ENCODE measurements at regions not wholly inside any gene's neighbourhood (a gene's known extent, or its start where the extent isn't known, plus 50 kb on each side); places are given as distances from the start of the nearest gene placed in this dataset.

DNA sequence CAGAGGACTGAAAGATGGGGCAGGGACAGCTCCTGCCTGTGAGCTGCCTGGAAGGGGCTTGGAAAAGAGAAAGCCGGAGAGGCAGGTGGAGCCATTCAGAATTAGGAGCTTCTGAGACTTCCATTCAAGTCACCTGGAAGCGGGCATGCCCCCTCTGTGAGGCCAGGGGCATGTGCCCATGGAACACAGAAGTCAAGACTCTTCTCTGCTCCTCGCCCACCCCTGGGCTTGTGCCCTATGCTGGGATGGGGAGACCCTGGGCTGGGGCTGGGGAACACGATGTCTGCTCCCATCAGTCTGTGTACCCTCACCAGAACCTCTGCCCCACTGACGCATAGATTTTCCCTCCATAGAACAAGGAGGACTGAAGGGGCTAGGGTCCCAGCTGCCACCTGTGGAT lies 372.0 kb downstream of the SHANK2 start:
- H3K4me3 ChIP-seq (ENCODE audit: low read depth, low read length): no peak overlapping the region

DNA sequence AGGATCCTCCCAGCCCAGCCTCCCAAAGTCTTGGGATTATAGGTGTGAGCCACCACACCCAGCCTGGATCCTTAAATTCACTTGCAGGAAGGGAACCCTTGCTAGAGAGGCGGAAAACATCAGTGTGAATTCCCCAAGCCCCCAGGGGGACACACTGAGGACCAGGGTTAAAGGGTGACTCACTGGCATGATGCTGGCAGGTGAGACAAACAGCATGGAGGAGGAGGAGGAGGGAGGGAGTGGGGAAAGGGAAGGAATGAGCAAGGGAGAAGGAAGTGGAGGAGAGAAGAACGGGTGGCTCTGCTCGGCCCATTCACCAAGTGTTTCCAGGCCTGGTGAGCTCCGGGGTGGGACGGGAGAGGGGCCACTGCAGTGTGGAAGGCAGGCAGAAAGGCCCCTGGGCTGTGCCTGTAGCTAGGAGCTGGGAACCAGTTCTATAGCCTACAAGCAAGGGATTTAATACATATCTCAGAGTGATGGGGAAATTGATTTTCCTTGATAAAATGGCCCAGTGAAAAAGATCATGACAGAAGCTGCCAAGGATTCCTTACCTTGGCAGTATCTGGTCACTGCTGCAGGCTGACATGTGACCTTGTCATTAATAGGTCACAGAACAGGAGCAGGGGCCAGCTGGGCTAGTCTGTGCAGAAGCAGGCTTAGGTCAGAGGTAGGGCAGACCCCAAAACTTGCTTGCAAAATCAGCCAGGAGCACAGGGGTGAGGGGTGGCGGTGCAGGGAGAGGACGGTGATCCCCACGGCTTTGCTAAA lies 370.2 kb downstream of the SHANK2 start:
- no peak overlapping the region for H3K4me3 ChIP-seq (ENCODE audit: low read depth, low read length)

DNA sequence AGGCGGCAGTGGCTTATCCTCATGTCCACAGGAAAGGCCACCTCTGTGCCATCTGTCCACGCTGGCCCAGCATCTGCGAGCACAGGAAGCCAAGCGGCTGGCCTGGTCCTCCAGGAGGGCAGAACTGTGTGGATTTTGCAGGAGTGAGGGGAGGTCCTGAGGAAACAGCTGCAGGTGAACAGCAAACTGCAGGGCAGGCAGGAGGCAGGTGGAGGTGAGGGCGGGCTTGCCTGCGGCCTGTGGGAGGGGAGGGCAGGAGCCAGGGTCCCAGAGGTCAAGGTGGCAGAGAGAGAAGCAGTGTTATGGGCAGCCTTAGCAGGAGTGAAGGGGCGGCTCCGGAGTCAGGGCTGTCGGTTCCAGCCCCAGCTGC lies 369.7 kb downstream of the SHANK2 start:
- H3K4me3 ChIP-seq (ENCODE audit: low read depth, low read length): no peak overlapping the region

DNA sequence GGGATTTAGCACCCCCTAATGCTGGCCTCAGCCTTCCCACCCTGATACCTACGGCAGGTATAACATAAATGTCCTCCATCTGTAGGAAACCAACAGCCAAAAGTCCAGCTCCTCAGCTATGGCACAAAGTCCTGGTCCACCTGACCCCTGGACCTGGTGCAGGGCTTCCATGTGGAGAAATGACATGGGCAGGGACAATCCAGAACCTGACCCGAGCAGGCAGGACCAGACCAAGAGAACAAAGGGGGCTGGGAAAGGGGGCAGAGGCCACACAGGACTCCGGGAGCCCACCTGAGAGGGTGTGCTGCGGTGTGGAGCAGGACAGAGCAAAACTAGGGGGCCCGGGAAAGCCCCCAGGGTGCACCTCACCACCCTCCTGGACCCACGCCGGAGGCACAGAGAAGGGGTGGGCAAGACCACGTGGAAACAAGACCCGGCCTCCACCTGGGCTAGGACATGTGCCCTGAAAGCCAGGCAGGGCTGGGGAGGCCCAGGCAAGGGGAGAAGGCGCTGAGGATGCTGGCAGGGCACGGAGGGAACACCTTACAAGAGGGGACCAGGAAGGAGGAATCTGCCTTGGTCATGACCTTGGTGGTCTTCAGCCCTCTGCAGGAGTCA lies 368.9 kb downstream of the SHANK2 start:
- no peak overlapping the region for H3K4me3 ChIP-seq (ENCODE audit: low read depth, low read length)

DNA sequence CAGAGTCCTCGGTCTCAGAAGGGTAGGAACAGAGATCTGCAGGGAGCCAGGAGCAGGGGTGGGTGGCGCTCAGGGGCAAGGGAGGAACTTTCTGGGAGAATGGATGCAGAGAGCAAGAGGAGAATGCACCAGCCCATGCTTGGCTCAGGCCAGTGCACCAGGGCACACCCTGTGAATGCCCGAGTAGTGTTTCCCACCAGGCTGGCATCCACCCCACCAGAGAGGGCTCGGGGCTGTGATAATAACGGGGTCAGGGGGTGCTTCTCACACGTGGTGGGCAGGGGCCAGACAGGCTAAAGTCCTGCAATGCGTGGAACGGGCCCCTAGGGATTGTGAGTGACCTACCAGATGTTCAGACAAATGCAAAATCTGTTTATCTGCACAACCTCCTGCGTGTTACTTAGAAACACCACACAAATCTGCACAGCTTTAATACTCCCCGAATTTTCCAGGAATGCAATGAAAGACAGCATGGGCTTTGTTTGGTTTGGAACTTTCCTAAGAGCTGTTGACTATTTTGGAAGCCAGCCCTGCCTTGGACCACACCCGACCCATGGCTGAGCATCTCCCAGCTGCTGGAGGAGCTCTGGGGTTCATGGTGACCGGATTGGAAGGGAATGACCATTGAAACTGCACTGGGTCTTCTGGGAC lies 368.3 kb downstream of the SHANK2 start:
- no peak overlapping the region for H3K4me3 ChIP-seq (ENCODE audit: low read depth, low read length)

DNA sequence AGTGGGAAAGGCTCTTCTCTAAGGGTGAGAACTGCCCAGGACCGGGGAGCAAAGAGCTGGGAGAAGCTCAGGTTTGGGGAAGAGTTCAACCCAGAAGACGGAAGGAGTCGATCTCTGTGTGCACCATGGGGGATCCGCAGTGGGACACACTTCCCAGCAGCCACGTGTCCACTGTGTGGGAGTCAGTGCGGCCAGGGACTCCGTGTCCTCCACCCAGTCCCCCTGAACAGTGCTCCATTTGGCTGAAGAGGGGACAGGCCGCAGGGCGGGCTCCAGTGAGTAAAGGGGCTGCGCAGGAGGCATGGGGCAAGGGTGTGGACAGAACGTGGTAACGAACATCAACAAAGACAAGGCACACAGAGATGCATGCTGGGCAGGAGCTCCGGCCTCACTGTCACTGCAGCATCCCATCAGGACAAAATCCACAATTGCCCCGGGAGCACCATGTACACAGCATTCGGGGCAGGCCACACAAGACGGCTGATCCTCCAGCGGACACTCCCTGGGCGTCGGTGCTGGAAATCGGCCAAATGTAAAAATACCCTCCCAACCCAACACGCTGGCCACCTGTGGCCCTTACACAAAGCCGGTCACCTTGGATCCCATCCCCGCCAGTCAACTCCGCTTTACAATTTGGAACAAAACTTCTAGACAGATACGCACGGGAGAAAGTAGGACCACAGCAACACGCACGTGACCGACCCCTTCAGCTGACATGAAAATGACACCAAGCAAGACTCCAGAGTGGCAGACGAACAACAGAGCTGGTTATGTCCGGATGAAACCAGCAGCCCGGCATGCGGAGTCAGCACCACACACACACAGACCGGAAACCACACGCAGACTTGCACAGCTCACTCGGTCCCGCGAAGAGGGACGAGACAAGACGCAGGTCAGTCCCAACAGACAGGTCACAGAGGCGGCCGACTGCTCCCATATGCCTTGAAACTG lies 366.8 kb downstream of the SHANK2 start:
- H3K4me3 ChIP-seq (ENCODE audit: low read depth, low read length): no peak overlapping the region

DNA sequence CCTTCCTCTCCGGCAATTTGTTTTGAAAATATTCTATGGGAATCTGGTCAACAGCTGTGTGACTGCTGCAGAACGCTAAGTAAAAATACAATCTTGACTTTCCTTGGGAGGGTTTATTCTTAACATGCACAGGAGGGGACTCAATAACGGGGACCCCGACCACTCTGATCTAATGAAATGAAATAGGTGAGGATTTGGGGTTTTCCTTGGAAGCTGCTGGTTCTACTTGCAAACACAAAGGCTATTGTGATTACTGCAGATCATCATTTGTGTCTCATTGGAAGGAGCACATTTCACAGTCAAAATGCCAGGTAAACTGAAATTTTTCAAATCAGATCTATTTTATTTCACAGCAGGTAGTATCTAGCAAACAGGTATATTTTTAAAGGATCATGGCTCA lies 366.1 kb downstream of the SHANK2 start:
- no peak overlapping the region for H3K4me3 ChIP-seq (ENCODE audit: low read depth, low read length)

DNA sequence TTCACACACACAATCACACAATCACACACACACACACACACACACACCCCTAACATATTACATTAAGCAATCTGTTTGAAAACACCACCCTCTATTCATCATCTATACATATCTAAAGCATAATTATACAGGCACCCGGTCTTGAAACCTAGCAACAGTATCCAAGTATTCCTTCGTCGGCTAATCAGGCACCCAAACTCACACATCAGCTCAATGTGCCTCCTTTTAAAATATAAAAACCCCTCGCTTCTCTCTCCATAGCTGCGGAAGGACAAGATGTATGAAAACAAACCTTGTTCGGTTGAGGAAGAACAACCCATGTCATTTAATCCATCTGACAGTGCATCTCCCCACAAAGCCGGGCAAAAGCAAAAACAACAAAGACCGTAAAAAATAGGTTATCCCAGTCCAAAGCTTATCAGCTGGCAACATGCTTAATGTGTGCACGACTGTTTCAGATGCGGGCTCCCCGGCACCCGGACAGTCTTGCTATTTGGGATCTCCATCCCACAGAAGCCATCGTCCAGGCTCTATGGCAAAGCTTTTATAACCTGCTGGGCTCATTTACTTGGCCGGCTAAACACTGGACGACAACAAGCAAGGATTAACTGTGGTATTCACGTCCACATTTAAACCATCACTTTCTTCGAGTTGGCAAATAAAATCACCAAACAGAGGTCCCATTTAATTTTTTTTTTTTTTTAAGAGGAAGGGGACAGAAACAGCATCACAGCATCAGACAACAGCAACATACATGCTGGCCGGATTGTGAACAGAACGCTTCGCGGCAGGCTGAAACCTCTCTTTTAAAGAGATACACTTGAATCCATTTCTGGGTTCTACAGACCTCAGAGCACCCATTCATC lies 365.5 kb downstream of the SHANK2 start:
- no peak overlapping the region for H3K4me3 ChIP-seq (ENCODE audit: low read depth, low read length)

DNA sequence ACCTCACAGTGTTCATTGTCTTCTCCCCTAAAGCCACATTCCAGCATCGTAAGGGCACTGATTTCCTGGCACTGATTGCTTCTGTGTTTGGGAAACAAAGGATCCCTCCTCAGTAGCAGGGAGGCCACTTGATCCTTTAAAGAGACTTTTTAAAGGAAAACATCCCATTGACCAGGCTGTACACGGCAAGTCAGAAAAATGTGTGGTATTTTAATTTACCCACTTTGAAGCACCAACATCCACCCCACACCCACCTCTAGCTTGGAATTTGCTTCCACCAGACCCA lies 364.9 kb downstream of the SHANK2 start:
- no peak overlapping the region for H3K4me3 ChIP-seq (ENCODE audit: low read depth, low read length)

DNA sequence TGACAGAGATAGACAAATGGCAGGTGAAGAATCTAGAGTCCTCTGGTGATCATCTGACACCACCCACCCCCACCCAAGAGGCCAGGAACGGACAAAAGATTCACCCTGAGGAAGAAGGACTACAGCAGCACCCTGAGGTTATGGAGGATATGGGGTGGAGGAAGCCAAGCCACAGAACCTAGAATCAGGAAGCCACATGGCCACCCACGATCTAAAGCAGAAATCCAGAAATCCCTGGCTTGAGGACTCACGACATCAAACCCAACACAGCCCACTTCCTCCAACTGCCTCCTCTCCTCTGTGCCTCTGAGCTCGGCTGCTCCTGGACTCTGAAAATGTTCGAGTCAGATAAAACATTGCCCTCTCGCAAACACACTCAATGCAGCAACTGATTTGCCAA lies 364.3 kb downstream of the SHANK2 start:
- H3K4me3 ChIP-seq (ENCODE audit: low read depth, low read length): no peak overlapping the region

DNA sequence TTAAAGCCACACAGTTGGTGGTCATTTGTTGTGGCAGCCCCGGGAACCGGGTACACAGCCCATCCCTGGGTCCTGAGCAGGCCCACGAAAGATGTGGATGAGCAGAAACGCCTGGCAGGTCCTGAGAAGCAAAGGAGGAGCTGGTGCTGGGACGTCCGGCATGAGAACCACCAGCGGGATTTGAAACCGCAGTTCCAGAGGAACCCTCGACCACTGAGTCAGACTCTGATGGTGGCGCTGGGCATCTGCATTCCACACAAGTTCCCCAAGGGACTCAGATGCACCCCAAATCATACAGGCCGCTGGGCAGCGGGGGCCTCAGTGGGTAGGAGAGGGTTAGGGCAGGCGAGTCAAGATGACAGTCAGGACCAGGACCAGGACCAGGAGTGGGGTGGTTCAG lies 363.0 kb downstream of the SHANK2 start:
- no peak overlapping the region for H3K4me3 ChIP-seq (ENCODE audit: low read depth, low read length)

DNA sequence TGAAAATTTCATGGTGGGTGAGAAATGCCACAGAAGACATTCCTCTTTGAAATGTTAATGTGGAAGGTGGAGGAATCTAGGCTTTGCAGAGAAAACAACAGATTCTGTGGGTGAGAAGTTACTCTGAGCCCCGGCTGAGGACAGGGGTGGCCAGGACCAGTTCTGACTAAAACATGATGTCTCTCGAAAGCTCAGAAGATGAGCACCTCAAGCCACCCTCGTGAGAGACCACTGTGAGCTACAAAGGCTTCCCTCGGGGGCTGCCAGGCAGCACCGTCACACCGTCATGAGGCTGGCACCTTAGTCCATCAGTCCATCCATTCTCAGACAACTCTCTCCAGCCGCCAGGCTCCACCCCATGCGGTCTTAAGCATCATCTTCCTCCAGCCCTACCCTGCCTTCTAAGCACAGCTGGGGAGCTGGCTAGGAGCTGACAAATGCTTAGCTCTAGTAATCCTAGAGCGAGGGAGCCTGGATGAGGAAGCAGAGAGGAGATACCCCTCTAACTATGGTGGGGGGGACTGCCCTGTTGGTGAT lies 360.5 kb downstream of the SHANK2 start:
- no peak overlapping the region for H3K4me3 ChIP-seq (ENCODE audit: low read depth, low read length)

DNA sequence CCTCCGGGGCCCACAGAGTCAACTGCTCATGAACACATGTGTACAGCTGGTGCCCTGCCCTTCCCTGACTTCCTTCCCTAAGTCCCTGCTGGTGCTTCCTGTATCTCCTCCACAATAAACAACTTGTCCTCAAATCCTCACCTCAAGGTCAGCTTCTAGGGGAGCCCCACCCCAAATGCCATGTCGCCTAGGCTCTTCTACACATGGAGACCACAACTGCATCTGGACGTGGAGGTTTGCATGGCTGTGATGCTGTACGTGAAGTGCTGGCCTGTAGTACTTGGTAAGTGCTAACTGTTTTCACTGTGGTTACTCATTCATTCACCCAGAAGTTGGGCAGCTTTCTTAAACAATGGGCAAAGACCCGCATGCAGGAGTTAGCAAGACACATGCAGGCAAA lies 359.5 kb downstream of the SHANK2 start:
- H3K4me3 ChIP-seq (ENCODE audit: low read depth, low read length): no peak overlapping the region

DNA sequence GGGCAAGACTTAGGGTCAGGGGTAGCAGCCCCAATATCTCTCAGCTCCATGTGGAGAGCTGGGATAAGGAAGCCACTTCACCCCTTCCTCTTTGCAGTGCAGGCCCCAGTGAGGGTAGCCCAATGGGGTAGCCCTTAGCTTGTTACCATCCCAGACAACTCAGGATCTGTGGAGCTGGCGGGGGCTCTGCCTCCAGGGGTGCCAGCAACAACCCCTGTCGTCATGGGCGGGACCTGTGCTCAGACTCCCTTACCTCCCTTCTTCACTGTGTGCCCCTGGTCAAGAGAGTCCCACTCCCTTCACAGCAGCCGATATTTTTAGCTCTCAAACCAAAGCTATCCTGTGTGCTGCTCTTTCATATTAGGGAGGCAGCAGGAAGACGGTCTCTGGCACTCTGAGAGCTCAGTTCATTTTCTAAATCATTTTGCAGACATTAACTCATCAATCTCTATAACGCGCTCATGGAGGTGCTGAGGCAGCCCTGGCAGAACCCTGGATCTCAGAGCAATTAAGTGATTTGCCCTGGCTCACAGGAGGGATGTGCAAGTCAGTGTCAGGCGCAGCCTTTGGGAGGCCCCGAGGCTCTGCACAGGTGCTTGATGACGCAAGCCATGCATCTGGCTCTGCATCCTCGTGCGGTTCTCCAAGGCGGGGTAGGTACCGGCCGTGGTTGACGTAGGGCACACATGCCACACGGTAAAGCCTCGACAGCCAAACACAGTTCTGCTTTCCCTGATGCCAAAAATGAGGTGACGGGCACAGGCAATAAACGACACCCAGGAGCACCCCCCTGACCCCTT lies 357.6 kb downstream of the SHANK2 start:
- no peak overlapping the region for H3K4me3 ChIP-seq (ENCODE audit: low read depth, low read length)

DNA sequence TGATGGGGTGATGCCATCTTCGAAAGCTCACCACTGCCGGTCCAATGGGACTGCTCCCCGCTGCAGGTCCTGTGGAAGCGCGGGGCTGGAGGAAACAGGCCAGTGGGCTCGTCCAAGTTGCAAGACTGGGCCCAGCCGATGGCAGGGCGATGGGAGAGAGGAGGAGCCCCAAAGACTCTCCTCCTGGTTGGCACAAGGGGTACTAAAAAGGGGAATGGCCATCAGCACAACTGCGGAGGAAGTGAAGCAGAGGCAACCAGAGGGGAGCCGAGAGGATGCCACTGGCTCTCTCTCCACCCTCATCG lies 357.1 kb downstream of the SHANK2 start:
- no peak overlapping the region for H3K4me3 ChIP-seq (ENCODE audit: low read depth, low read length)

DNA sequence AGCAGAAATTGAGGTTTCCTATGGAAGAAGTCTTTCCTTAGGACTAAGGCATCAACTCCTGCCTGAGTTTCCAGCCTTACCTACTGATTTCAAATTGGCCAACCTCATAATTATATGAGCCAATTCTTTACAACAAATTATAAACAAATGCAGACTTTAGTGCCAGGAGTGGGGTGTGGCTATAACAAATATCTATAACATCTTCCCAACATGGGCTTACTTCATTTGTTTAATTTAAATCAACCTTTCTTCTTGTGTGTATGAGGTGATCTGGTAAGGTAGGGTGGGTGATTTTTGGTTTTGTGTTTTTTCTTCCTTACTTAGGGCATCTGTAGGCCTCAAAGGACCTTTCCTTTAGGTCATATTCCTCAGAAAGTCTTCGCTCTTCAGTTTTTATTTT lies 354.9 kb downstream of the SHANK2 start:
- no peak overlapping the region for H3K4me3 ChIP-seq (ENCODE audit: low read depth, low read length)

DNA sequence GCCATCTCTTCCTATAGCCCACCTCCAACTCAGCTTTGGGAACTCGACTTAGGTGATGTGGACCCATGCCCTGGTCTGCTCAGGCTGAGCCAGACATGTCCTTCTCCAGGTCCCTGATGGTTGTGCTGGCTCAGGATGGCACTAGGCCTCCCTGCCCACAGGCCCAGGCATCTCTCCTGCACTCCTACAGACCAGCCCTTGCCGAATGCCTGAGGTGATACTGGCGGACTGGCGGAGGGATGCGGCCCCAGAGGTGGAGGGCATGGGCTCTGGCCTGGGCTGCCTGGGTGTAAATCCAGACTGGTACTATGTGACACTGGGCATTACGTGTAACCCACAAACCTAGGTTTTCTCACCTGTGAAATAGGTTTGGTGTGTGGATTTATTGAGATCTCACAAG lies 352.8 kb downstream of the SHANK2 start:
- H3K4me3 ChIP-seq (ENCODE audit: low read depth, low read length): no peak overlapping the region

DNA sequence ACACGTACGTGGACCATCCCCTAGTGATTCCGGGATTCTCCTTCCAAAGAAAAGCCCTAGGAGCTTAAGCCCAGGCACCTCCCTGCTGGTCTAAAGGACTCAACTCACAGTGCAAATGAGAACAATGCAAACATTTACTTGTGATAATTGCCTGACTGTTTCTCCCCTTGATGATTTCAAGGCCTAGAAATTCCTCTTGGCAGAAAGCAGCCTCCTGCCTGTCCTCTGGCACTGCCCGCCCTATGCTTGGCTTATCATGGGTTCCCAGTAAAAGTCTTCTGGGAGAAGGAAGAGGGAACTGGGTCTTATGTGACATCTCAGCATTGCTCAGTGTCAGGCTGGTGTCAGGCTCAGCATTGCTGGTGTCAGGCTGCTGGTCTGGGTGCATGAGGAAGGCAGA lies 351.8 kb downstream of the SHANK2 start:
- no peak overlapping the region for H3K4me3 ChIP-seq (ENCODE audit: low read depth, low read length)

DNA sequence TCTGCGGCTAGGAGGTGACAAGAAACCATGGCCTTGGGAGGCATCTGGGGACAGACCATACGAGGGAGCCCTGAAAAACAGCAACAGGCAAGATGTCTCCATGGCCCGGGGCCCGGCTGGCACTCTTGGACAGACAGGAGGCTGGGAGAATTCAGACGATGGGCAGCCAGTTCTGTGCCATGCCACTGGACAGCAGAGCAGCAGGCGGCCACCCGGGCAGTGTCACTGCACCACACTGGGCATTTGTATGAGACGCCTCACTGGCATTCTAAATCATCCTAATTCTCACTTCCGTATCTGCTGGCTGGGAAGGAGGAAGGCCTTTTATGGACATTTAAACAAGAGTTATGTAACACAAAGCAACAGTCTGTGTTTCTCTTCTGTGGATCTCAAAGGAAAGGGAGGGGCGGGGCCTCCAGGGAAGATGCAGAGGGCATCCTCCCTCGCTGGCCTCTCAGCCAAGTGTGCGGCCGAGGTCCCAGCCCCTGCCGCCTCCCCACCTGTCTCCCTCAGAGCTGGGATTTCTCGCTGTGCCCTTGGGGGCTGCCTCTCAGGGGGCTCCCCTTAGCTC lies 350.3 kb downstream of the SHANK2 start:
- H3K4me3 ChIP-seq (ENCODE audit: low read depth, low read length): no peak overlapping the region

All from iPS-11a (cell line).